ENCODE measurements at regions not wholly inside any gene's neighbourhood (a gene's known extent, or its start where the extent isn't known, plus 50 kb on each side); places are given as distances from the start of the nearest gene placed in this dataset.

DNA sequence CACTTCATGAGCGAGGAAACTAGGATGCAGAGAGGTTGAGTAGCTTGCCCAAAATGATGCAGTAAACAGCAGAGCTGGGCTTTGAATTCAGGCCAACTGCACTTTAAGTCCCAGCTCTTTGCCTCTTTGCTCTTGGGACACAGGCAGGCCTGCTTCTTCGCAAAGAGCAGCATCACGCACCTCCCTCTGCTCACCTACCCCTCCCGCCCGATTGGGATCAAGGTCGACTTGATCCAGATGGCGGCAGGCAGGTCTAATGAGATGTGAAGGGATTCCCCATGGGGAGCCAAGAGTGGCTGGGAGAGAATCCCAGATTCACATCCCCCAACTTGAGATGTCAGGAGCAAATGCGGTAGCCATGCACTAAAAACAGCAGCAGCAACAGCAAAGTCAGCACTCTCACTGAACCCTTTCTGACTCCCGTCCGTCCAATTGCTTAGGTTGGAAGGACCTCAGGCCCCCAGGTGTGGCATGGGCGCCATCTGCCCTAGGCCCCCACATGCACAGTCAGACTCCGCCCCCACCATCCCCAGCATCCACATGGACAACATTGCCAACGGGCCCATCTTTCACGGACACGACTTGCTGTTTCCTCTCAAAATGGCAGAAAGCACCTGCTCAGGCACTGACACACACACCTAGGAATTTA lies 84.3 kb upstream of the MAP4K4 start:
- TF ChIP-seq EZH2 (IDR thresholded peaks at IDR 0.05) (no peak), POLR2AphosphoS5 (IDR thresholded peaks at IDR 0.05; ENCODE audit: borderline replicate concordance, low read depth, low read length) (no peak), FOXP2 (optimal IDR thresholded peaks at IDR 0.05; ENCODE audit: control extremely low read depth, extremely low read length, insufficient read depth) (no peak)
- Histone ChIP-seq H3K27ac (no peak overlapping the region), H3K4me3 (no peak overlapping the region), H3K9me3 (ENCODE audit: low read depth, low read length) (no peaks in the 10 kb centered on the region), H3K36me3 (ENCODE audit: insufficient read depth, low read length) (no peaks in the 10 kb centered on the region), H3K9ac (ENCODE audit: insufficient read length) (no peak overlapping the region)
- DNase-seq (ENCODE audit: low read depth, low spot score) = no peak

- no peak overlapping the region for H3K27ac ChIP-seq
- no peak for DNase-seq (ENCODE audit: low read depth, low spot score)
- no peaks in the 10 kb centered on the region for H3K36me3 ChIP-seq (ENCODE audit: insufficient read depth, low read length)
- TF ChIP-seq FOXP2 (optimal IDR thresholded peaks at IDR 0.05; ENCODE audit: control extremely low read depth, extremely low read length, insufficient read depth) (no peak), POLR2AphosphoS5 (IDR thresholded peaks at IDR 0.05; ENCODE audit: borderline replicate concordance, low read depth, low read length) (no peak), EZH2 (IDR thresholded peaks at IDR 0.05) (no peak)
- no peak overlapping the region for H3K9ac ChIP-seq (ENCODE audit: insufficient read length)
- no peaks in the 10 kb centered on the region for H3K9me3 ChIP-seq (ENCODE audit: low read depth, low read length)
- no peak overlapping the region for H3K4me3 ChIP-seq
Observed at GRCh38 chr2:101612019-101612418, 85.5 kb upstream of the MAP4K4 start.

DNA sequence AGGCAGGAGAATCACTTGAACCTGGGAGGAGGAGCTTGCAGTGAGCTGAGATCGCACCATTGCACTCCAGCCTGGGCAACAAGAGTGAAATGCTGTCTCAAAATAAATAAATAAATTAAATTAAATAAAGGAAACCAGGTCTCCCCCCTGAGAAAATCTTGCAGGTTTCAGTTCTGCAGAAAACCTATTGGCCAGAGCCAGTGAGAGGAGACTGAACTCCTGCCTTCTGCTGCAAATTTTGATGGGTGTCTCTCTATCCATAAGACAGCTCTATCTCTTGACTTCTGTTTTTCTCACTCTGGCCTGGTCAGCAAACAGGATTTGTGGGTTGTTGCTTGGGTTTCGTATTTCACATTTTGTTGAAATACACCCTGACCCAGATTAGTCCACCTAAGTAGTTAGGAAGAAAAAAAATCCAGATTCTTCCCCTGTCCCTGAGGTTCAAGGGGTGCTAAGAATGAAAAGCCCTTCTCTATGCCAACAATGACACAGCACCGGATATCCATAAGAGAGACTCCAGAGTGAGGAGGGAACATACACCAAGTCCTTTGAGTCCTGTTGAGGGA lies 86.7 kb upstream of the MAP4K4 start:
- TF ChIP-seq EZH2 (IDR thresholded peaks at IDR 0.05) (no peak), FOXP2 (optimal IDR thresholded peaks at IDR 0.05; ENCODE audit: control extremely low read depth, extremely low read length, insufficient read depth) (no peak), POLR2AphosphoS5 (IDR thresholded peaks at IDR 0.05; ENCODE audit: borderline replicate concordance, low read depth, low read length) (no peak)
- H3K9ac ChIP-seq (ENCODE audit: insufficient read length) = no peak overlapping the region
- no peaks in the 10 kb centered on the region for H3K9me3 ChIP-seq (ENCODE audit: low read depth, low read length)

DNA sequence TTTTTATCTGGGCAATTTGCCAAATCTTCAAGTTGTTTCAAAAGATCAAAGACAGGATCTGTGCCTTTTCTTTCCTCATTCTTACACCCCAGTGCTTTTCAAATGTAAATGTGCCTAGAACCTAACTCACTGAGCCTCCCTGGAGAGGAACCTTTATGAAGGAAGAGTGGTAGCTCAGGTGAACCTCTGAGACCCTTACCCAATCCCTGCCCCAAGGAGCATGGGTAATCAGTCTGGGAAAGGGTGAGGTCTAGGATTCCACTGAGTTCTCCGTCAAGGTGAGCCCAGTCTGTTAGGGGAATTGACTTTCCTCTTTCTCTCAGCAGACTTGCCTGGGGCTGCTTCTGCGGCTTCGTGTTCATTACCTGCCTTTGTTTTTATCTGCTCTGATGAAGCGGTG lies 88.1 kb upstream of the MAP4K4 start:
- no peak overlapping the region for H3K4me3 ChIP-seq
- no peak overlapping the region for H3K9ac ChIP-seq (ENCODE audit: insufficient read length)
- no peak for DNase-seq (ENCODE audit: low read depth, low spot score)
- TF ChIP-seq FOXP2 (optimal IDR thresholded peaks at IDR 0.05; ENCODE audit: control extremely low read depth, extremely low read length, insufficient read depth) (no peak), EZH2 (IDR thresholded peaks at IDR 0.05) (no peak), POLR2AphosphoS5 (IDR thresholded peaks at IDR 0.05; ENCODE audit: borderline replicate concordance, low read depth, low read length) (no peak)
- no peaks in the 10 kb centered on the region for H3K36me3 ChIP-seq (ENCODE audit: insufficient read depth, low read length)
- no peaks in the 10 kb centered on the region for H3K9me3 ChIP-seq (ENCODE audit: low read depth, low read length)
- H3K27ac ChIP-seq = no peak overlapping the region

More for the DNA sequence above, 86.7 kb upstream of the MAP4K4 start:
- Histone ChIP-seq H3K4me3 (no peak overlapping the region), H3K27ac (no peak overlapping the region), H3K36me3 (ENCODE audit: insufficient read depth, low read length) (no peaks in the 10 kb centered on the region)
- DNase-seq (ENCODE audit: low read depth, low spot score) = no peak

DNA sequence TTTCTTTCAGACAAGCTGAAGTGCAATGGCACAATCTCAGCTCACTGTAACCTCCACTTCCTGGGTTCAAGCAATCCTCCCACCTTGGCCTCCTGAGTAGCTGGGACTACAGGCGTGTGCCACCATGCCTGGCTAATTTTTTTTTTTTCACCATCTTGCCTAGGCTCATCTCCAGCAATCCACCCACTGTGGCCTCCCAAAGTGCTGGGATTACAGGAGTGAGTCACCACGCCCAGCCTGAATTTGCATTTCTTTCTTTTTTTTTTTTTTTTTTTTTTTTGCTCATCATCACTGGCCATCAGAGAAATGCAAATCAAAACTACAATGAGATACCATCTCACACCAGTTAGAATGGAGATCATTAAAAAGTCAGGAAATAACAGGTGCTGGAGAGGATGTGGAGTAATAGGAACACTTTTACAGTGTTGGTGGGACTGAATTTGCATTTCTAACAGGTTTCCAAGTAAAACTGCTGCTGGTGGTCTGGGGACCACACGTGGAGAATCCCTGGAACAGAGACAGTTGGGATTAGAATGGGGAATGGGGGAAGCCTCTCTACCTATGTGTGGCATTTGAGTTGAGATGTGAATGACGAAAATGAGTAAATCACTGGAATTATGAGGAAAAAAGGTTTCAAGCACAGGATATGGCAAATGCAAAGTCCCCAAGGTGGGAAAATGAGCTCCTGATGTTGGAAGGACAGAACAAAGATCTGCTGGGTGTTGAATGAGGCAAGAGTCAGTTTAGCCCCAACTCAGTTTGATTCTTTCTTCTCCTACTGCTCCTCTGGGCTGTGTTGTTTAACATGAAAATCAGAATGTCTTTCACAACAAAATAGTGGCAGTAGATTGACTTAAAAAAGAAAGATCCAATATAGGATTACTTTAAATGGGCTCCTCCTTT lies 88.8 kb upstream of the MAP4K4 start:
- no peak overlapping the region for H3K27ac ChIP-seq
- TF ChIP-seq POLR2AphosphoS5 (IDR thresholded peaks at IDR 0.05; ENCODE audit: borderline replicate concordance, low read depth, low read length) (no peak), FOXP2 (optimal IDR thresholded peaks at IDR 0.05; ENCODE audit: control extremely low read depth, extremely low read length, insufficient read depth) (no peak), EZH2 (IDR thresholded peaks at IDR 0.05) (no peak)
- H3K9me3 ChIP-seq (ENCODE audit: low read depth, low read length) = no peaks in the 10 kb centered on the region
- H3K36me3 ChIP-seq (ENCODE audit: insufficient read depth, low read length) = no peaks in the 10 kb centered on the region
- no peak overlapping the region for H3K4me3 ChIP-seq
- H3K9ac ChIP-seq (ENCODE audit: insufficient read length) = no peak overlapping the region
- no peak for DNase-seq (ENCODE audit: low read depth, low spot score)

- H3K36me3 ChIP-seq (ENCODE audit: insufficient read depth, low read length) = no peaks in the 10 kb centered on the region
- H3K27ac ChIP-seq = no peak overlapping the region
- no peaks in the 10 kb centered on the region for H3K9me3 ChIP-seq (ENCODE audit: low read depth, low read length)
- H3K9ac ChIP-seq (ENCODE audit: insufficient read length) = no peak overlapping the region
- no peak overlapping the region for H3K4me3 ChIP-seq
- no peak for DNase-seq (ENCODE audit: low read depth, low spot score)
- TF ChIP-seq FOXP2 (optimal IDR thresholded peaks at IDR 0.05; ENCODE audit: control extremely low read depth, extremely low read length, insufficient read depth) (no peak), POLR2AphosphoS5 (IDR thresholded peaks at IDR 0.05; ENCODE audit: borderline replicate concordance, low read depth, low read length) (no peak), EZH2 (IDR thresholded peaks at IDR 0.05) (no peak)
Observed at GRCh38 chr2:101597347-101597944, 100.1 kb upstream of the MAP4K4 start.

DNA sequence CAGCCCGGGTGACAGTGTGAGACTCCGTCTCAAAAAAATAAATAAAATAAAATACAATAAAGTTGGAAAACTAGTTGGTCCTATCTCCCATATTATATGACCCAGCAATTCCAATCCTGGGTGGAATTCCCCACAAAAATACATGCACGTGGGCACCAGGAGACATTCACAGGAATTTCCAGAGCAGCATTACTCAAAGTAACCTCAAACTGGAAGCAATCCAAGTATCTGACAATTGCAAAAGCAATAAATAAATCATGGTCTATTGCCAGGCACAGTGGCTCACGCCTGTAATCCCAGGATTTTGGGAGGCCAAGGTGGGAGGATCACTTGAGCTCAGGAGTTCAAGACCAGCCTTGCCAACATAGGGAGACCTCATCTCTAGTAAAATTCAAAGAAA lies 101.2 kb upstream of the MAP4K4 start:
- H3K4me3 ChIP-seq = no peak overlapping the region
- no peak for DNase-seq (ENCODE audit: low read depth, low spot score)
- no peak for TF ChIP-seq FOXP2 (optimal IDR thresholded peaks at IDR 0.05; ENCODE audit: control extremely low read depth, extremely low read length, insufficient read depth)
- TF ChIP-seq POLR2AphosphoS5 (IDR thresholded peaks at IDR 0.05; ENCODE audit: borderline replicate concordance, low read depth, low read length) = no peak
- TF ChIP-seq EZH2 (IDR thresholded peaks at IDR 0.05) = no peak
- no peak overlapping the region for H3K27ac ChIP-seq
- no peaks in the 10 kb centered on the region for H3K36me3 ChIP-seq (ENCODE audit: insufficient read depth, low read length)
- H3K9me3 ChIP-seq (ENCODE audit: low read depth, low read length) = no peaks in the 10 kb centered on the region
- no peak overlapping the region for H3K9ac ChIP-seq (ENCODE audit: insufficient read length)

GRCh38 chr2:101587251-101587650 lies 110.3 kb upstream of the MAP4K4 start:
- H3K9ac ChIP-seq (ENCODE audit: insufficient read length) = no peak overlapping the region
- no peak overlapping the region for H3K4me3 ChIP-seq
- no peak overlapping the region for H3K27ac ChIP-seq
- TF ChIP-seq POLR2AphosphoS5 (IDR thresholded peaks at IDR 0.05; ENCODE audit: borderline replicate concordance, low read depth, low read length) = no peak
- TF ChIP-seq EZH2 (IDR thresholded peaks at IDR 0.05) = no peak
- no peak for TF ChIP-seq FOXP2 (optimal IDR thresholded peaks at IDR 0.05; ENCODE audit: control extremely low read depth, extremely low read length, insufficient read depth)
- no peak for DNase-seq (ENCODE audit: low read depth, low spot score)
- no peaks in the 10 kb centered on the region for H3K36me3 ChIP-seq (ENCODE audit: insufficient read depth, low read length)
- H3K9me3 ChIP-seq (ENCODE audit: low read depth, low read length) = no peaks in the 10 kb centered on the region
